H9 (cell line): ENCODE measurements at regions not wholly inside any gene's neighbourhood (a gene's known extent, or its start where the extent isn't known, plus 50 kb on each side); places are given as distances from the start of the nearest gene placed in this dataset.

Experiments
- DNase-seq: peaks from one replicate; pipeline ENCODE4 v3.0.0-alpha.2; 2017
- H2AFZ ChIP-seq: one replicate; pipeline ENCODE4 v1.6.1; 2013; ENCODE audit warnings: mild to moderate bottlenecking, low read length, control low read depth, moderate library complexity
- H2AK5ac ChIP-seq: 2 replicates; pipeline ENCODE4 v1.6.1; 2013; ENCODE audit warnings: low read length, control low read depth, mixed read lengths; ENCODE audit not compliant: insufficient read length
- H2BK120ac ChIP-seq: one replicate; pipeline ENCODE4 v1.6.1; 2013; ENCODE audit warnings: low read depth, mild to moderate bottlenecking, low read length, control low read depth, inconsistent platforms; ENCODE audit not compliant: poor library complexity, severe bottlenecking
- H2BK12ac ChIP-seq: 2 replicates; pipeline ENCODE4 v1.6.1; 2013; ENCODE audit warnings: low read length, control low read depth, mixed read lengths, low read depth; ENCODE audit not compliant: insufficient read length
- H2BK15ac ChIP-seq: 2 replicates; pipeline ENCODE4 v1.6.1; 2013; ENCODE audit warnings: low read depth, low read length, control low read depth
- H2BK20ac ChIP-seq: one replicate; pipeline ENCODE4 v1.6.1; 2013; ENCODE audit warnings: low read depth, mild to moderate bottlenecking, low read length, control low read depth, inconsistent platforms; ENCODE audit not compliant: poor library complexity, severe bottlenecking
- H2BK5ac ChIP-seq: 2 replicates; pipeline ENCODE4 v1.6.1; 2013; ENCODE audit warnings: low read length, control low read depth, mixed read lengths; ENCODE audit not compliant: insufficient read length
- H3K14ac ChIP-seq: 2 replicates; pipeline ENCODE4 v1.6.1; 2013; ENCODE audit warnings: low read length, control low read depth; ENCODE audit not compliant: insufficient read depth
- H3K18ac ChIP-seq: 2 replicates; pipeline ENCODE4 v1.6.1; 2013; ENCODE audit warnings: low read depth, mild to moderate bottlenecking, mixed read lengths, low read length, control low read depth; ENCODE audit not compliant: insufficient read length
- H3K23ac ChIP-seq: 2 replicates; pipeline ENCODE4 v1.6.1; 2013; ENCODE audit warnings: low read length, control low read depth, mixed read lengths, low read depth; ENCODE audit not compliant: insufficient read length
- H3K23me2 ChIP-seq: 2 replicates; pipeline ENCODE4 v1.6.1; 2013; ENCODE audit warnings: low read depth, mild to moderate bottlenecking, mixed read lengths, low read length, control low read depth; ENCODE audit not compliant: insufficient read length, poor library complexity, severe bottlenecking
- H3K27ac ChIP-seq: 2 replicates; pipeline ENCODE4 v1.5.1; 2013; ENCODE audit warnings: low read length, control low read depth, mixed read lengths, low read depth; ENCODE audit not compliant: insufficient read length
- H3K27me3 ChIP-seq: 2 replicates; pipeline ENCODE4 v1.6.1; 2013; ENCODE audit warnings: low read length, control low read depth, inconsistent platforms; ENCODE audit not compliant: insufficient read depth
- H3K4ac ChIP-seq: 2 replicates; pipeline ENCODE4 v1.6.1; 2013; ENCODE audit warnings: low read depth, mild to moderate bottlenecking, control low read depth, inconsistent platforms, low read length, moderate library complexity
- H3K4me1 ChIP-seq: 2 replicates; pipeline ENCODE4 v1.6.1; 2013; ENCODE audit warnings: low read length, control low read depth, inconsistent platforms; ENCODE audit not compliant: insufficient read depth
- H3K4me2 ChIP-seq: 2 replicates; pipeline ENCODE4 v1.6.1; 2013; ENCODE audit warnings: low read length, control low read depth, mixed read lengths; ENCODE audit not compliant: insufficient read length, insufficient read depth
- H3K56ac ChIP-seq: 2 replicates; pipeline ENCODE4 v1.6.1; 2013; ENCODE audit warnings: low read depth, mild to moderate bottlenecking, mixed read lengths, low read length, control low read depth; ENCODE audit not compliant: insufficient read length
- H3K79me1 ChIP-seq: 2 replicates; pipeline ENCODE4 v1.6.1; 2013; ENCODE audit warnings: low read depth, mild to moderate bottlenecking, moderate library complexity, low read length, control low read depth, inconsistent platforms; ENCODE audit not compliant: insufficient read depth, poor library complexity, severe bottlenecking
- H3K79me2 ChIP-seq: 2 replicates; pipeline ENCODE4 v1.6.1; 2013; ENCODE audit warnings: low read length, control low read depth, inconsistent platforms; ENCODE audit not compliant: insufficient read depth
- H3K9ac ChIP-seq: 2 replicates; pipeline ENCODE4 v1.6.1; 2013; ENCODE audit warnings: low read length, control low read depth, mixed read lengths; ENCODE audit not compliant: insufficient read length; ENCODE audit errors: extremely low read depth
- H3K9me3 ChIP-seq: one replicate; pipeline ENCODE4 v1.6.1; 2013; ENCODE audit warnings: low read depth, low read length, inconsistent platforms; ENCODE audit not compliant: control insufficient read depth
- H3T11ph ChIP-seq: one replicate; pipeline ENCODE4 v1.6.1; 2013; ENCODE audit warnings: mild to moderate bottlenecking, low read length, control low read depth, inconsistent platforms
- H4K20me1 ChIP-seq: one replicate; pipeline ENCODE4 v1.6.1; 2013; ENCODE audit not compliant: control insufficient read depth, insufficient read length, insufficient read depth
- H4K5ac ChIP-seq: 2 replicates; pipeline ENCODE4 v1.6.1; 2013; ENCODE audit warnings: low read depth, mild to moderate bottlenecking, mixed read lengths, low read length, control low read depth; ENCODE audit not compliant: insufficient read length
- H4K8ac ChIP-seq: replicated peaks from 2 replicates; pipeline ENCODE4 v1.6.1; 2013; ENCODE audit warnings: low read length, control low read depth, mixed read lengths, low read depth; ENCODE audit not compliant: insufficient read length
- H4K91ac ChIP-seq: 2 replicates; pipeline ENCODE4 v1.6.1; 2013; ENCODE audit warnings: low read depth, mild to moderate bottlenecking, moderate library complexity, mixed read lengths, low read length, control low read depth; ENCODE audit not compliant: insufficient read length
- H3K27ac Mint-ChIP-seq, 3 experiments: 2 replicates in 2 of 3; 3 replicates in 1 of 3; pipeline ENCODE4 v1.8.0; 2020 to 2021; ENCODE audit warnings: mixed read lengths in 3 of 3, mild to moderate bottlenecking in 1 of 3, moderate library complexity in 1 of 3
- H3K27me3 Mint-ChIP-seq: 2 replicates; pipeline ENCODE4 v1.8.0; 2021; ENCODE audit warnings: low read depth, mild to moderate bottlenecking, moderate library complexity, mixed read lengths
- H3K36me3 Mint-ChIP-seq, 3 experiments: 2 replicates in 2 of 3; 3 replicates in 1 of 3; pipeline ENCODE4 v1.8.0; 2020 to 2021; ENCODE audit warnings: low read depth in 3 of 3, mixed read lengths in 3 of 3; ENCODE audit not compliant: insufficient read depth in 1 of 3
- H3K4me1 Mint-ChIP-seq, 2 experiments: 2 replicates each; pipeline ENCODE4 v1.8.0; 2020; ENCODE audit warnings: mixed read lengths in 2 of 2
- H3K4me3 Mint-ChIP-seq, 2 experiments: 2 replicates in 1 of 2; 3 replicates in 1 of 2; pipeline ENCODE4 v1.8.0; 2020 to 2021; ENCODE audit warnings: mild to moderate bottlenecking in 2 of 2, mixed read lengths in 2 of 2, moderate library complexity in 1 of 2
- H3K9me3 Mint-ChIP-seq, 2 experiments: 2 replicates in 1 of 2; 3 replicates in 1 of 2; pipeline ENCODE4 v1.8.0; 2020; ENCODE audit warnings: mild to moderate bottlenecking in 2 of 2, mixed read lengths in 2 of 2, moderate library complexity in 1 of 2
- CTCF ChIP-seq: fragments of 200-600 bp; sonication (generic); conservative IDR thresholded peaks from 3 replicates; pipeline ENCODE4 v1.8.0; 2021; ENCODE audit warnings: antibody characterized with exemption, mild to moderate bottlenecking
- WGBS: extraction: QIAGEN DNeasy Blood & Tissue Kit; methylation state at CpG from one replicate; pipeline ENCODE4 v1.1.7; 2013; ENCODE audit warnings: missing lambda C conversion rate, low lambda C conversion rate, mixed read lengths; ENCODE audit not compliant: insufficient read length; ENCODE audit errors: extremely low coverage; 5-methylcytosine and 5-hydroxymethylcytosine counted together

DNA sequence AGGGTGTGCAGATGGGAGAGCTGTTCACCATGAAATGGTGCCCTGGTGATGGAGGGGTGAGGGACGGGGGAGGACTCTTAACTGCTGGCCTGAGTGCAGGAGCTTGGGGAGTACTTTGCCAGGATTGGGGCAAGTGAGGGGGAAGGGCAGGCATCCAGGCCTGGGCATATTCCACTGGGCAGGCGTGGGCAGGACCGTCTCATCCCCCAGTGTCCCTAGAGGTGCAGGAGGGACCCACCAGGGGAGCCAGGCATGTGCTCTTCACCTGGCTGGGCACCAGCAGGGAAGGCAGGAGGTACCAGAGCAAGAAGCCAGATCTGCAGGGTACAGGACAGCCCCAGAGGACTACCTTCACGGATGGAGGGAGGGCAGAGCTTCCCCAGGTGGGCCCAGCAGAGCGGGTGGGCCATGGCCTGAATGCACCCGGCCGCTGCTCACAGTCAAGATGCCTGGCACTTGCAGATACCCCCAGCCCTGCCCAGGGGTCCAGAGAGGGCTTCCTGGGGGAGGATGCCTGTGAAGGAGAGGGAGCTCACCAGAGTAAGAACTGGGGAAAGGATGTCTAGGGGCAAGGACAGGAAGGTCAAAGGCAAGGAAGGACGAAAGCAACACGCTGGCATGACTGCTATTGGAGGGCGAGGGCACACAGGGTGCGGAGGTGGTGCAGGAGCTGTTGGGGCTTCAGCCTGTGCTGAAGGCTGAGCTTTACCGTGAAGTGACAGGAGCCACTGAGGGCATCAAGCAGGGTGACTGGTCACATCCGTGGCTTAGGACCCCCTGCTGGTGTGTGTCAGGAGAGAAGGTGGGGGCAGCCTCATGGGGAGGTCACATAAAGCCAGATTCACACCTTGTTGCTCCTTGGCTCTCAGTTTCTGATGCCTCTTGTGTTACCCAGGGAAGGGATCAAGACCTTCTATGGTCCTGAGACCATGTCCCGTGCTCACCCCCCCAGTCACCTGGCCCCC is 68.2 kb upstream of the NKX1-1 start:
- no peaks in the 10 kb centered on the region for H3K4me1 Mint-ChIP-seq
- peaks cover 5 to 6% of the 10 kb centered on the region in 2 experiments; a peak in 4 of 5 replicates for H3K9me3 Mint-ChIP-seq
- no peak overlapping the region for H3K56ac ChIP-seq

More for the DNA sequence above, 68.2 kb upstream of the NKX1-1 start:
- Histone ChIP-seq H2BK12ac (no peak overlapping the region), H4K5ac (no peak overlapping the region), H3K4me1 (no peaks in the 10 kb centered on the region), H2BK120ac (no peak overlapping the region), H3K9me3 (no peaks in the 10 kb centered on the region), H2BK15ac (no peak overlapping the region), H4K91ac (no peak overlapping the region), H3K27ac (no peak overlapping the region), H3K79me1 (no peaks in the 10 kb centered on the region), H2AFZ (no peak overlapping the region), H3K79me2 (no peaks in the 10 kb centered on the region), H2BK20ac (no peak overlapping the region), H3K14ac (no peak overlapping the region; the same call in 1 of the 2 replicates), H3K27me3 (peaks cover 4% of the 10 kb centered on the region; the same call in 1 of the 2 replicates), H3K9ac (no peak overlapping the region), H3K23me2 (no peaks in the 10 kb centered on the region), H4K8ac (no peak overlapping the region), H3K18ac (no peak overlapping the region), H2AK5ac (no peak overlapping the region), H3T11ph (no peak overlapping the region), H3K4ac (no peak overlapping the region), H3K23ac (no peak overlapping the region), H2BK5ac (no peak overlapping the region), H4K20me1 (no peaks in the 10 kb centered on the region), H3K4me2 (no peak overlapping the region)
- no CpG with 5 or more reads among the region's 14 CpGs for WGBS
- Mint-ChIP-seq H3K27ac (peak overlapping the region in 1 of 3 experiments; percentile 78; a peak in 1 of 7 replicates), H3K4me3 (no peak overlapping the region), H3K27me3 (peaks cover 11% of the 10 kb centered on the region), H3K36me3 (no peaks in the 10 kb centered on the region; a peak in 1 of 7 replicates)
- DNase-seq: no peak
- TF ChIP-seq CTCF: no peak
